Esophagus muscularis mucosa (tissue), 3 donors: ENCODE measurements at regions not wholly inside any gene's neighbourhood (a gene's known extent, or its start where the extent isn't known, plus 50 kb on each side); places are given as distances from the start of the nearest gene placed in this dataset.

Experiments
- POLR2AphosphoS5 ChIP-seq, 2 donors: sonication (generic); formaldehyde crosslinking; IDR thresholded peaks; one replicate each; pipeline ENCODE4 v1.6.1; 2017; ENCODE audit warnings: antibody characterized with exemption in 2 of 2
- TF ChIP-seq, protein P1 (sequence below), 3 experiments: fragments of 200-600 bp in 2 of 3; fragments of 450-650 bp in 1 of 3; sonication (generic) in 2 of 3; IDR thresholded peaks; one replicate each; pipeline ENCODE4 v1.5.1; 2017 to 2019; ENCODE audit warnings: antibody characterized with exemption in 3 of 3, mild to moderate bottlenecking in 2 of 3, moderate library complexity in 1 of 3

DNA sequence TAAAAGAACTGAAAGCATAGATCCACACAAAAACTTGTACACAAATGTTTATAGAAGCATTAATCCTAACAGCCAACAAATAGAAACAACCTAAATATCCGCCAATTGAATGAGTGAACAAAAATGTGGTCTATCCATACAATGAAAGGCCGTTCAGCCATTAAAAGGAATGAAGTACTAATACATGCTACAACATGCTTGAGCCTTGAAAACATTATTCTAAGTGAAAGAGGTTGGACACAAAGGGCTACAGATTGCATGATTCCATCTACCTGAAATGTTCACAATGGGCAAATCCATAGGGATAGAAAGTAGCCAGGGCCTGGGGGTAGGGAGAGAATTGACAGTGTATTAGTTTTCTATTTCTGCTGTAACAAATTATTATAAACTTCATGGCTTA, 169.2 kb downstream of the SPCS3 start:
- TF ChIP-seq POLR2AphosphoS5 (IDR thresholded peaks at IDR 0.05): no peak
- TF ChIP-seq, protein P1, sequence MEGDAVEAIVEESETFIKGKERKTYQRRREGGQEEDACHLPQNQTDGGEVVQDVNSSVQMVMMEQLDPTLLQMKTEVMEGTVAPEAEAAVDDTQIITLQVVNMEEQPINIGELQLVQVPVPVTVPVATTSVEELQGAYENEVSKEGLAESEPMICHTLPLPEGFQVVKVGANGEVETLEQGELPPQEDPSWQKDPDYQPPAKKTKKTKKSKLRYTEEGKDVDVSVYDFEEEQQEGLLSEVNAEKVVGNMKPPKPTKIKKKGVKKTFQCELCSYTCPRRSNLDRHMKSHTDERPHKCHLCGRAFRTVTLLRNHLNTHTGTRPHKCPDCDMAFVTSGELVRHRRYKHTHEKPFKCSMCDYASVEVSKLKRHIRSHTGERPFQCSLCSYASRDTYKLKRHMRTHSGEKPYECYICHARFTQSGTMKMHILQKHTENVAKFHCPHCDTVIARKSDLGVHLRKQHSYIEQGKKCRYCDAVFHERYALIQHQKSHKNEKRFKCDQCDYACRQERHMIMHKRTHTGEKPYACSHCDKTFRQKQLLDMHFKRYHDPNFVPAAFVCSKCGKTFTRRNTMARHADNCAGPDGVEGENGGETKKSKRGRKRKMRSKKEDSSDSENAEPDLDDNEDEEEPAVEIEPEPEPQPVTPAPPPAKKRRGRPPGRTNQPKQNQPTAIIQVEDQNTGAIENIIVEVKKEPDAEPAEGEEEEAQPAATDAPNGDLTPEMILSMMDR (IDR thresholded peaks at IDR 0.05): no peak
